GM12878 (cell line): ENCODE measurements at regions not wholly inside any gene's neighbourhood (a gene's known extent, or its start where the extent isn't known, plus 50 kb on each side); places are given as distances from the start of the nearest gene placed in this dataset.

ENCODE experiments used
- CHD1 ChIP-seq: IDR thresholded peaks from 2 replicates; pipeline ENCODE4 v1.6.1; 2012; ENCODE audit warnings: low read depth, low read length, improper control_type of control experiment
- CTCF ChIP-seq, 3 experiments: IDR thresholded peaks in 2 of 3; conservative IDR thresholded peaks in 1 of 3; 2 replicates each; pipeline ENCODE4 v1.5.1; 2011; ENCODE audit warnings: low read depth in 3 of 3, low read length in 3 of 3, mild to moderate bottlenecking in 3 of 3, control low read depth in 2 of 3, moderate library complexity in 2 of 3, inconsistent platforms in 1 of 3, mixed read lengths in 1 of 3; ENCODE audit not compliant: control insufficient read depth in 2 of 3, insufficient read depth in 1 of 3; ENCODE audit errors: extremely low read depth in 1 of 3
- HDAC2 ChIP-seq: fragments of 200-600 bp; sonication (generic); IDR thresholded peaks from 2 replicates; pipeline ENCODE4 v1.6.1; 2017
- NFIC ChIP-seq: IDR thresholded peaks from 2 replicates; pipeline ENCODE4 v1.6.1; 2012; ENCODE audit warnings: low read depth, mild to moderate bottlenecking, inconsistent platforms, low read length, moderate library complexity
- NRF1 ChIP-seq: conservative IDR thresholded peaks from 2 replicates; pipeline ENCODE4 v1.6.1; 2011; ENCODE audit warnings: mild to moderate bottlenecking, low read depth, low read length, improper control_type of control experiment
- POLR2A ChIP-seq: IDR thresholded peaks from 2 replicates; pipeline ENCODE4 v1.6.1; 2011; ENCODE audit warnings: low read depth, mild to moderate bottlenecking, low read length
- RBBP5 ChIP-seq: fragments of 200-600 bp; sonication (generic); conservative IDR thresholded peaks from 2 replicates; pipeline ENCODE4 v1.6.1; 2016
- TCF7 ChIP-seq: IDR thresholded peaks from 2 replicates; pipeline ENCODE4 v1.6.1; 2014; ENCODE audit warnings: antibody characterized with exemption, borderline replicate concordance
- TF ChIP-seq, protein P1 (sequence below): fragments of 150-350 bp; IDR thresholded peaks from 2 replicates; pipeline ENCODE4 v1.6.1; 2016; ENCODE audit warnings: low read depth, low read length

GRCh38 chr6:134593887-134594286 is 276.0 kb upstream of the SGK1 start:
- TF ChIP-seq POLR2A (no peak), RBBP5 (no peak), HDAC2 (no peak), NRF1 (no peak), TCF7 (no peak), CHD1 (no peak), NFIC (no peak), CTCF (IDR thresholded peaks at IDR 0.05 in 2 of 3, conservative IDR thresholded peaks at IDR 0.05 in 1 of 3; ENCODE audit: control insufficient read depth in 2 of 3, extremely low read depth in 1 of 3, insufficient read depth in 1 of 3, low read depth in 3 of 3, low read length in 3 of 3) (no peak)
- TF ChIP-seq, protein P1, sequence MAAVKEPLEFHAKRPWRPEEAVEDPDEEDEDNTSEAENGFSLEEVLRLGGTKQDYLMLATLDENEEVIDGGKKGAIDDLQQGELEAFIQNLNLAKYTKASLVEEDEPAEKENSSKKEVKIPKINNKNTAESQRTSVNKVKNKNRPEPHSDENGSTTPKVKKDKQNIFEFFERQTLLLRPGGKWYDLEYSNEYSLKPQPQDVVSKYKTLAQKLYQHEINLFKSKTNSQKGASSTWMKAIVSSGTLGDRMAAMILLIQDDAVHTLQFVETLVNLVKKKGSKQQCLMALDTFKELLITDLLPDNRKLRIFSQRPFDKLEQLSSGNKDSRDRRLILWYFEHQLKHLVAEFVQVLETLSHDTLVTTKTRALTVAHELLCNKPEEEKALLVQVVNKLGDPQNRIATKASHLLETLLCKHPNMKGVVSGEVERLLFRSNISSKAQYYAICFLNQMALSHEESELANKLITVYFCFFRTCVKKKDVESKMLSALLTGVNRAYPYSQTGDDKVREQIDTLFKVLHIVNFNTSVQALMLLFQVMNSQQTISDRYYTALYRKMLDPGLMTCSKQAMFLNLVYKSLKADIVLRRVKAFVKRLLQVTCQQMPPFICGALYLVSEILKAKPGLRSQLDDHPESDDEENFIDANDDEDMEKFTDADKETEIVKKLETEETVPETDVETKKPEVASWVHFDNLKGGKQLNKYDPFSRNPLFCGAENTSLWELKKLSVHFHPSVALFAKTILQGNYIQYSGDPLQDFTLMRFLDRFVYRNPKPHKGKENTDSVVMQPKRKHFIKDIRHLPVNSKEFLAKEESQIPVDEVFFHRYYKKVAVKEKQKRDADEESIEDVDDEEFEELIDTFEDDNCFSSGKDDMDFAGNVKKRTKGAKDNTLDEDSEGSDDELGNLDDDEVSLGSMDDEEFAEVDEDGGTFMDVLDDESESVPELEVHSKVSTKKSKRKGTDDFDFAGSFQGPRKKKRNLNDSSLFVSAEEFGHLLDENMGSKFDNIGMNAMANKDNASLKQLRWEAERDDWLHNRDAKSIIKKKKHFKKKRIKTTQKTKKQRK, result no peak
